ENCODE measurements at regions not wholly inside any gene's neighbourhood (a gene's known extent, or its start where the extent isn't known, plus 50 kb on each side); places are given as distances from the start of the nearest gene placed in this dataset.

GRCh38 chr11:115927823-115928329 lies 423.7 kb upstream of the CADM1 start:
- H3K9me3 Mint-ChIP-seq (ENCODE audit: unreplicated experiment) = no peaks in the 10 kb centered on the region
- TF ChIP-seq CTCF (IDR thresholded peaks at IDR 0.05; ENCODE audit: partially characterized antibody, unreplicated experiment) = no peak
- H3K27ac Mint-ChIP-seq (ENCODE audit: unreplicated experiment) = no peak overlapping the region
- no peak overlapping the region for H3K4me3 Mint-ChIP-seq (ENCODE audit: unreplicated experiment)
- no peak for DNase-seq
- H3K4me1 Mint-ChIP-seq (ENCODE audit: low read depth, unreplicated experiment) = peaks cover 14% of the 10 kb centered on the region
- H3K36me3 Mint-ChIP-seq (ENCODE audit: unreplicated experiment) = no peaks in the 10 kb centered on the region
- peaks cover 1% of the 10 kb centered on the region for H3K27me3 Mint-ChIP-seq (ENCODE audit: unreplicated experiment)

GRCh38 chr11:115926601-115927000 lies 422.4 kb upstream of the CADM1 start:
- H3K4me1 Mint-ChIP-seq (ENCODE audit: low read depth, unreplicated experiment) = peaks cover 15% of the 10 kb centered on the region

GRCh38 chr11:115926138-115926537 lies 421.9 kb upstream of the CADM1 start:
- no peak overlapping the region for H3K4me3 Mint-ChIP-seq (ENCODE audit: unreplicated experiment)
- peaks cover 2% of the 10 kb centered on the region for H3K9me3 Mint-ChIP-seq (ENCODE audit: unreplicated experiment)
- no peak for TF ChIP-seq CTCF (IDR thresholded peaks at IDR 0.05; ENCODE audit: partially characterized antibody, unreplicated experiment)
- peaks cover 14% of the 10 kb centered on the region for H3K4me1 Mint-ChIP-seq (ENCODE audit: low read depth, unreplicated experiment)
- no peak for DNase-seq
- H3K36me3 Mint-ChIP-seq (ENCODE audit: unreplicated experiment) = no peaks in the 10 kb centered on the region
- H3K27me3 Mint-ChIP-seq (ENCODE audit: unreplicated experiment) = peaks cover 7% of the 10 kb centered on the region
- H3K27ac Mint-ChIP-seq (ENCODE audit: unreplicated experiment) = no peak overlapping the region

More at GRCh38 chr11:115926601-115927000, 422.4 kb upstream of the CADM1 start:
- no peak for DNase-seq
- Mint-ChIP-seq H3K27me3 (ENCODE audit: unreplicated experiment) (peaks cover 7% of the 10 kb centered on the region), H3K27ac (ENCODE audit: unreplicated experiment) (no peak overlapping the region), H3K9me3 (ENCODE audit: unreplicated experiment) (peaks cover 2% of the 10 kb centered on the region), H3K36me3 (ENCODE audit: unreplicated experiment) (no peaks in the 10 kb centered on the region), H3K4me3 (ENCODE audit: unreplicated experiment) (no peak overlapping the region)
- no peak for TF ChIP-seq CTCF (IDR thresholded peaks at IDR 0.05; ENCODE audit: partially characterized antibody, unreplicated experiment)

GRCh38 chr11:115925568-115926090 lies 421.4 kb upstream of the CADM1 start:
- Mint-ChIP-seq H3K36me3 (ENCODE audit: unreplicated experiment) (no peaks in the 10 kb centered on the region), H3K27me3 (ENCODE audit: unreplicated experiment) (peaks cover 7% of the 10 kb centered on the region), H3K4me3 (ENCODE audit: unreplicated experiment) (no peak overlapping the region), H3K9me3 (ENCODE audit: unreplicated experiment) (peaks cover 2% of the 10 kb centered on the region), H3K27ac (ENCODE audit: unreplicated experiment) (no peak overlapping the region), H3K4me1 (ENCODE audit: low read depth, unreplicated experiment) (peaks cover 15% of the 10 kb centered on the region)
- DNase-seq = no peak
- no peak for TF ChIP-seq CTCF (IDR thresholded peaks at IDR 0.05; ENCODE audit: partially characterized antibody, unreplicated experiment)

GRCh38 chr11:115924744-115925567 lies 420.7 kb upstream of the CADM1 start:
- H3K36me3 Mint-ChIP-seq (ENCODE audit: unreplicated experiment) = no peaks in the 10 kb centered on the region
- TF ChIP-seq CTCF (IDR thresholded peaks at IDR 0.05; ENCODE audit: partially characterized antibody, unreplicated experiment) = no peak
- H3K4me1 Mint-ChIP-seq (ENCODE audit: low read depth, unreplicated experiment) = peaks cover 9% of the 10 kb centered on the region
- no peak overlapping the region for H3K27ac Mint-ChIP-seq (ENCODE audit: unreplicated experiment)
- DNase-seq = no peak
- H3K27me3 Mint-ChIP-seq (ENCODE audit: unreplicated experiment) = peaks cover 7% of the 10 kb centered on the region
- no peak overlapping the region for H3K4me3 Mint-ChIP-seq (ENCODE audit: unreplicated experiment)
- H3K9me3 Mint-ChIP-seq (ENCODE audit: unreplicated experiment) = peaks cover 2% of the 10 kb centered on the region
